GM21529 (cell line): ENCODE measurements at regions not wholly inside any gene's neighbourhood (a gene's known extent, or its start where the extent isn't known, plus 50 kb on each side); places are given as distances from the start of the nearest gene placed in this dataset.

Experiments
- ATAC-seq: cut with Tn5 transposase; IDR thresholded peaks from one replicate; pipeline ENCODE4 v1.9.1; 2021; ENCODE audit not compliant: unreplicated experiment

- no peak for ATAC-seq
Observed at GRCh38 chr5:5581080-5581479, 158.6 kb downstream of the ICE1 start.

GRCh38 chr5:5576744-5577143 lies 154.3 kb downstream of the ICE1 start:
- ATAC-seq, result no peak

GRCh38 chr5:5575461-5575860 lies 153.0 kb downstream of the ICE1 start:
- no peak for ATAC-seq

- no peak for ATAC-seq
Observed at GRCh38 chr5:5573798-5574380, 151.4 kb downstream of the ICE1 start.

GRCh38 chr5:5572976-5573797 lies 150.7 kb downstream of the ICE1 start:
- no peak for ATAC-seq

GRCh38 chr5:5572010-5572865 lies 149.8 kb downstream of the ICE1 start:
- no peak for ATAC-seq

- ATAC-seq, result no peak
Observed at GRCh38 chr5:5570646-5571045, 148.2 kb downstream of the ICE1 start.

- ATAC-seq, result no peak
Observed at GRCh38 chr5:5564898-5565297, 142.4 kb downstream of the ICE1 start.

- no peak for ATAC-seq
Observed at GRCh38 chr5:5560016-5560415, 137.5 kb downstream of the ICE1 start.

- no peak for ATAC-seq
Observed at GRCh38 chr5:5558638-5559527, 136.4 kb downstream of the ICE1 start.

- ATAC-seq, result no peak
Observed at GRCh38 chr5:5558102-5558501, 135.6 kb downstream of the ICE1 start.

- no peak for ATAC-seq
Observed at GRCh38 chr5:5551499-5551898, 129.0 kb downstream of the ICE1 start.

- no peak for ATAC-seq
Observed at GRCh38 chr5:5546408-5546807, 123.9 kb downstream of the ICE1 start.

- no peak for ATAC-seq
Observed at GRCh38 chr5:5544094-5544663, 121.7 kb downstream of the ICE1 start.

GRCh38 chr5:5542654-5543053 lies 120.2 kb downstream of the ICE1 start:
- no peak for ATAC-seq

GRCh38 chr5:5540065-5540464 lies 117.6 kb downstream of the ICE1 start:
- no peak for ATAC-seq
